ENCODE measurements at regions not wholly inside any gene's neighbourhood (a gene's known extent, or its start where the extent isn't known, plus 50 kb on each side); places are given as distances from the start of the nearest gene placed in this dataset.

GRCh38 chr12:58710901-58711300 is 209.4 kb downstream of the LRIG3 start:
- H3K27ac ChIP-seq = no peak overlapping the region
- H3K36me3 ChIP-seq = no peaks in the 10 kb centered on the region
- H3K9me3 ChIP-seq = peaks cover 0 to 10% (median 0%) of the 10 kb centered on the region in 3 donors
- H3K27me3 ChIP-seq = no peaks in the 10 kb centered on the region
- DNase-seq = no peak
- no peak overlapping the region for H3K4me3 ChIP-seq
- TF ChIP-seq CTCF (IDR thresholded peaks at IDR 0.05) = no peak
- no peak for TF ChIP-seq POLR2A (IDR thresholded peaks at IDR 0.05)
- intact Hi-C loops (cut with DNase I) = no loop called here
- H3K4me1 ChIP-seq = no peaks in the 10 kb centered on the region

- no peaks in the 10 kb centered on the region for H3K4me1 ChIP-seq
- peaks cover 0 to 9% (median 0%) of the 10 kb centered on the region in 3 donors for H3K9me3 ChIP-seq
- H3K27me3 ChIP-seq = no peaks in the 10 kb centered on the region
- WGBS, 2 donors = 54 to 89% methylated on average over 4 of the region's 4 CpGs
- no peak for TF ChIP-seq POLR2A (IDR thresholded peaks at IDR 0.05)
- H3K4me3 ChIP-seq = no peak overlapping the region
- H3K27ac ChIP-seq = no peak overlapping the region
- intact Hi-C loops (cut with DNase I) = no loop called here
- DNase-seq = no peak
- H3K36me3 ChIP-seq = no peaks in the 10 kb centered on the region
These were observed 208.3 kb downstream of the LRIG3 start for GRCh38 chr12:58711974-58712373.

GRCh38 chr12:58712976-58713375 is 207.3 kb downstream of the LRIG3 start:
- no peaks in the 10 kb centered on the region for H3K27me3 ChIP-seq
- no peak for DNase-seq
- H3K4me1 ChIP-seq = no peaks in the 10 kb centered on the region
- no peaks in the 10 kb centered on the region for H3K36me3 ChIP-seq
- H3K27ac ChIP-seq = no peak overlapping the region
- peaks cover 0 to 9% (median 0%) of the 10 kb centered on the region in 3 donors for H3K9me3 ChIP-seq
- intact Hi-C loops (cut with DNase I) = no loop called here
- no peak for TF ChIP-seq POLR2A (IDR thresholded peaks at IDR 0.05)
- no peak for TF ChIP-seq CTCF (IDR thresholded peaks at IDR 0.05)
- H3K4me3 ChIP-seq = no peak overlapping the region
- 63 to 67% methylated on average over 1 of the region's 1 CpG for WGBS, 2 donors

- H3K27ac ChIP-seq = no peak overlapping the region
- no peaks in the 10 kb centered on the region for H3K4me1 ChIP-seq
- TF ChIP-seq CTCF (IDR thresholded peaks at IDR 0.05) (no peak), POLR2A (IDR thresholded peaks at IDR 0.05) (no peak)
- no peak for DNase-seq
- no peak overlapping the region for H3K4me3 ChIP-seq
- WGBS, 2 donors = 77 to 84% methylated on average over 1 of the region's 1 CpG
- no peaks in the 10 kb centered on the region for H3K27me3 ChIP-seq
- H3K9me3 ChIP-seq = no peaks in the 10 kb centered on the region
- intact Hi-C loops (cut with DNase I) = no loop called here
- no peaks in the 10 kb centered on the region for H3K36me3 ChIP-seq
These were observed 201.1 kb downstream of the LRIG3 start for GRCh38 chr12:58719161-58719560.

- intact Hi-C loops (cut with DNase I) = no loop called here
- H3K9me3 ChIP-seq = no peaks in the 10 kb centered on the region
- no peaks in the 10 kb centered on the region for H3K4me1 ChIP-seq
- H3K36me3 ChIP-seq = no peaks in the 10 kb centered on the region
- TF ChIP-seq CTCF (IDR thresholded peaks at IDR 0.05) (no peak), POLR2A (IDR thresholded peaks at IDR 0.05) (no peak)
- H3K27me3 ChIP-seq = no peaks in the 10 kb centered on the region
- no peak overlapping the region for H3K27ac ChIP-seq
- no peak for DNase-seq
- no peak overlapping the region for H3K4me3 ChIP-seq
These were observed 199.9 kb downstream of the LRIG3 start for GRCh38 chr12:58720421-58720820.

GRCh38 chr12:58725400-58726105 is 194.8 kb downstream of the LRIG3 start:
- TF ChIP-seq POLR2A (IDR thresholded peaks at IDR 0.05) (no peak), CTCF (IDR thresholded peaks at IDR 0.05) (no peak)
- H3K9me3 ChIP-seq = no peaks in the 10 kb centered on the region
- intact Hi-C loops (cut with DNase I) = no loop called here
- DNase-seq = no peak
- no peaks in the 10 kb centered on the region for H3K27me3 ChIP-seq
- WGBS, 2 donors = 69 to 73% methylated on average over 5 of the region's 5 CpGs
- no peaks in the 10 kb centered on the region for H3K36me3 ChIP-seq
- no peak overlapping the region for H3K27ac ChIP-seq
- H3K4me3 ChIP-seq = no peak overlapping the region
- H3K4me1 ChIP-seq = no peaks in the 10 kb centered on the region

Data from esophagus squamous epithelium (tissue), 5 donors.